HuH-7.5 (cell line): ENCODE measurements at regions not wholly inside any gene's neighbourhood (a gene's known extent, or its start where the extent isn't known, plus 50 kb on each side); places are given as distances from the start of the nearest gene placed in this dataset.

ENCODE experiments used
- DNase-seq: peaks from one replicate; pipeline ENCODE4 v3.0.0; 2011; ENCODE audit warnings: low spot score

- DNase-seq, result peak; percentile 13
These were observed 442.6 kb upstream of the IGFBP3 start for GRCh38 chr7:46363688-46364087.

GRCh38 chr7:46360811-46361210 is 439.7 kb upstream of the IGFBP3 start:
- no peak for DNase-seq

GRCh38 chr7:46360296-46360695 is 439.2 kb upstream of the IGFBP3 start:
- DNase-seq, result no peak

- no peak for DNase-seq
These were observed 436.8 kb upstream of the IGFBP3 start for GRCh38 chr7:46357851-46358250.

GRCh38 chr7:46357290-46357689 is 436.2 kb upstream of the IGFBP3 start:
- no peak for DNase-seq

GRCh38 chr7:46356371-46356770 is 435.3 kb upstream of the IGFBP3 start:
- no peak for DNase-seq

GRCh38 chr7:46355331-46355730 is 434.3 kb upstream of the IGFBP3 start:
- DNase-seq, result no peak

GRCh38 chr7:46352004-46352954 is 431.2 kb upstream of the IGFBP3 start:
- DNase-seq, result peak; percentile 30

GRCh38 chr7:46349490-46349889 is 428.4 kb upstream of the IGFBP3 start:
- DNase-seq, result no peak

- no peak for DNase-seq
These were observed 423.5 kb upstream of the IGFBP3 start for GRCh38 chr7:46344533-46344932.

GRCh38 chr7:46343802-46344201 is 422.7 kb upstream of the IGFBP3 start:
- no peak for DNase-seq

GRCh38 chr7:46322937-46323336 is 401.9 kb upstream of the IGFBP3 start:
- DNase-seq, result no peak

- DNase-seq, result no peak
These were observed 400.6 kb upstream of the IGFBP3 start for GRCh38 chr7:46321556-46322205.

- DNase-seq, result no peak
These were observed 399.9 kb upstream of the IGFBP3 start for GRCh38 chr7:46320956-46321355.

GRCh38 chr7:46319841-46320240 is 398.8 kb upstream of the IGFBP3 start:
- DNase-seq, result no peak

- no peak for DNase-seq
These were observed 397.2 kb upstream of the IGFBP3 start for GRCh38 chr7:46318276-46318675.

GRCh38 chr7:46317256-46317655 is 396.2 kb upstream of the IGFBP3 start:
- DNase-seq, result no peak

GRCh38 chr7:46315891-46316290 is 394.8 kb upstream of the IGFBP3 start:
- no peak for DNase-seq

GRCh38 chr7:46301677-46302076 is 380.6 kb upstream of the IGFBP3 start:
- DNase-seq, result no peak

GRCh38 chr7:46297515-46297914 is 376.4 kb upstream of the IGFBP3 start:
- DNase-seq, result no peak

- DNase-seq, result no peak
These were observed 375.5 kb upstream of the IGFBP3 start for GRCh38 chr7:46296526-46296925.

GRCh38 chr7:46294381-46294780 is 373.3 kb upstream of the IGFBP3 start:
- no peak for DNase-seq

- no peak for DNase-seq
These were observed 371.7 kb upstream of the IGFBP3 start for GRCh38 chr7:46292741-46293140.
